Right lobe of liver (tissue), 4 donors: ENCODE measurements at regions not wholly inside any gene's neighbourhood (a gene's known extent, or its start where the extent isn't known, plus 50 kb on each side); places are given as distances from the start of the nearest gene placed in this dataset.

Source experiments
- POLR2A ChIP-seq: fragments of 450-650 bp; IDR thresholded peaks from one replicate; pipeline ENCODE4 v1.6.1; 2017; ENCODE audit warnings: antibody characterized with exemption, mild to moderate bottlenecking
- TF ChIP-seq, protein P1 (sequence below), 4 donors: fragments of 200-600 bp in 3 of 4; fragments of 450-650 bp in 1 of 4; IDR thresholded peaks; one replicate each; pipeline versions ENCODE4 v1.5.1 to v1.8.0; 2016 to 2022; ENCODE audit warnings: antibody characterized with exemption in 4 of 4, mild to moderate bottlenecking in 2 of 4
- donor health status: DM: no; HTN: no; CAD: no.
- donor health status: DM: no; HTN: no; CAD: no.
- donor health status: DM: no; HTN: yes; CAD: no.

DNA sequence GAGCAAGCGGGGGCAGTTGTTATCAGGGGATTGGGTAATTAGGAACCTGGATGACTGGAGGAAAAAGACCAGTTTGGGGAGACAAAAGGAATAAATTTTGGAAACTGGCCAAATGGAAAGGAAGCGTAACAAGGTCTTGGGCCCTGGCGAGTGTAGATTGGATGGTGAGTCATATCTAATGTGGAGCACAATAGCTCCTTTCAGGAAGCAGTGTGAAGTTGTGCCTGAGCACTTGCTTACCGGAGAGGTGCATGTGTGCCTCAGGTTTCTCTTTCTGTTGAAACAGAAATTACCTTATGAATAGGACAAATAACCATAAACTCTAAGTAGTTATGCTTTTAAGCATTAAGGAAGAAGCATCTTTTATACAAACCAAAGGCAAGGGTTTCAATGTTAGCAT lies 176.4 kb downstream of the KIF4B start:
- TF ChIP-seq POLR2A, result no peak
- TF ChIP-seq, protein P1, sequence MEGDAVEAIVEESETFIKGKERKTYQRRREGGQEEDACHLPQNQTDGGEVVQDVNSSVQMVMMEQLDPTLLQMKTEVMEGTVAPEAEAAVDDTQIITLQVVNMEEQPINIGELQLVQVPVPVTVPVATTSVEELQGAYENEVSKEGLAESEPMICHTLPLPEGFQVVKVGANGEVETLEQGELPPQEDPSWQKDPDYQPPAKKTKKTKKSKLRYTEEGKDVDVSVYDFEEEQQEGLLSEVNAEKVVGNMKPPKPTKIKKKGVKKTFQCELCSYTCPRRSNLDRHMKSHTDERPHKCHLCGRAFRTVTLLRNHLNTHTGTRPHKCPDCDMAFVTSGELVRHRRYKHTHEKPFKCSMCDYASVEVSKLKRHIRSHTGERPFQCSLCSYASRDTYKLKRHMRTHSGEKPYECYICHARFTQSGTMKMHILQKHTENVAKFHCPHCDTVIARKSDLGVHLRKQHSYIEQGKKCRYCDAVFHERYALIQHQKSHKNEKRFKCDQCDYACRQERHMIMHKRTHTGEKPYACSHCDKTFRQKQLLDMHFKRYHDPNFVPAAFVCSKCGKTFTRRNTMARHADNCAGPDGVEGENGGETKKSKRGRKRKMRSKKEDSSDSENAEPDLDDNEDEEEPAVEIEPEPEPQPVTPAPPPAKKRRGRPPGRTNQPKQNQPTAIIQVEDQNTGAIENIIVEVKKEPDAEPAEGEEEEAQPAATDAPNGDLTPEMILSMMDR (IDR thresholded peaks at IDR 0.05), result no peak
